ENCODE measurements at regions not wholly inside any gene's neighbourhood (a gene's known extent, or its start where the extent isn't known, plus 50 kb on each side); places are given as distances from the start of the nearest gene placed in this dataset.

DNA sequence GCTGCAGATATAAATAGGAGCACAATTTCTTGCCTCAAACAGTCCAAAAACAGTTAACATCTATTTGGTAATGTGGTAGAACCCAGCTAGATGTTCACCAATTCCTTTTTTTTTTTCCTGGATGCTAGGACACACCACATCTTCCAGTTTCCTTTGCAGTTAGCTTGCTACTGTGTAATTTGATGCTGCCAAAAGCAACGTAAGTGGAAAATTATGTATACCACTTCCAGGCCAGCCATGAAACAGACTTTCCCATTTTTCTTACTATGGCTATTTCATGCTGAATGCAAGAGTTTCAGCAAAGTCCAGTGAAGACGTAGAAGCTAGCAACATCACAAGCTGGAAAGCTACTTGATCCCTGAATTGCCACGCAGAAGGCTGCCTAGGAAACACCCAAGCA lies 667.2 kb downstream of the TLE1 start:
- TF ChIP-seq, protein P1, sequence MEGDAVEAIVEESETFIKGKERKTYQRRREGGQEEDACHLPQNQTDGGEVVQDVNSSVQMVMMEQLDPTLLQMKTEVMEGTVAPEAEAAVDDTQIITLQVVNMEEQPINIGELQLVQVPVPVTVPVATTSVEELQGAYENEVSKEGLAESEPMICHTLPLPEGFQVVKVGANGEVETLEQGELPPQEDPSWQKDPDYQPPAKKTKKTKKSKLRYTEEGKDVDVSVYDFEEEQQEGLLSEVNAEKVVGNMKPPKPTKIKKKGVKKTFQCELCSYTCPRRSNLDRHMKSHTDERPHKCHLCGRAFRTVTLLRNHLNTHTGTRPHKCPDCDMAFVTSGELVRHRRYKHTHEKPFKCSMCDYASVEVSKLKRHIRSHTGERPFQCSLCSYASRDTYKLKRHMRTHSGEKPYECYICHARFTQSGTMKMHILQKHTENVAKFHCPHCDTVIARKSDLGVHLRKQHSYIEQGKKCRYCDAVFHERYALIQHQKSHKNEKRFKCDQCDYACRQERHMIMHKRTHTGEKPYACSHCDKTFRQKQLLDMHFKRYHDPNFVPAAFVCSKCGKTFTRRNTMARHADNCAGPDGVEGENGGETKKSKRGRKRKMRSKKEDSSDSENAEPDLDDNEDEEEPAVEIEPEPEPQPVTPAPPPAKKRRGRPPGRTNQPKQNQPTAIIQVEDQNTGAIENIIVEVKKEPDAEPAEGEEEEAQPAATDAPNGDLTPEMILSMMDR (IDR thresholded peaks at IDR 0.05): no peak
- TF ChIP-seq POLR2A (IDR thresholded peaks at IDR 0.05): no peak

Data from adrenal gland (tissue), 5 donors.